Thyroid gland (tissue), 4 donors: ENCODE measurements at regions not wholly inside any gene's neighbourhood (a gene's known extent, or its start where the extent isn't known, plus 50 kb on each side); places are given as distances from the start of the nearest gene placed in this dataset.

Experiments used
- DNase-seq, 2 donors: peaks; one replicate each; pipeline ENCODE4 v3.0.0-alpha.2; 2019
- H3K27ac ChIP-seq, 3 donors: fragments of 200-600 bp; sonication (generic); 1 replicate in 2 of 3; 2 replicates in 1 of 3; pipeline ENCODE4 v1.5.1; 2016 to 2019; ENCODE audit warnings: mild to moderate bottlenecking in 1 of 3, moderate library complexity in 1 of 3
- H3K27me3 ChIP-seq: fragments of 200-600 bp; sonication (generic); one replicate; pipeline ENCODE4 v1.5.1; 2019
- H3K36me3 ChIP-seq, 2 donors: fragments of 200-600 bp; sonication (generic); one replicate each; pipeline ENCODE4 v1.5.1; 2016 to 2019
- H3K4me1 ChIP-seq, 2 donors: fragments of 200-600 bp; sonication (generic); one replicate each; pipeline ENCODE4 v1.5.1; 2017 to 2019
- H3K4me3 ChIP-seq, 3 donors: fragments of 200-600 bp; sonication (generic); replicated peaks in 1 of 3; 1 replicate in 2 of 3; 2 replicates in 1 of 3; pipeline ENCODE4 v1.5.1; 2016; ENCODE audit warnings: mild to moderate bottlenecking in 1 of 3
- H3K9me3 ChIP-seq: fragments of 200-600 bp; sonication (generic); one replicate; pipeline ENCODE4 v1.5.1; 2017
- CTCF ChIP-seq, 6 experiments: fragments of 200-600 bp in 3 of 6; fragments of 450-650 bp in 3 of 6; sonication (generic) in 3 of 6; IDR thresholded peaks; one replicate each; pipeline ENCODE4 v1.5.1; 2016 to 2019; ENCODE audit warnings: antibody characterized with exemption in 6 of 6, mild to moderate bottlenecking in 2 of 6, inconsistent platforms in 1 of 6, moderate library complexity in 1 of 6
- POLR2A ChIP-seq, 2 donors: fragments of 450-650 bp; IDR thresholded peaks; one replicate each; pipeline ENCODE4 v1.6.1; 2017; ENCODE audit warnings: antibody characterized with exemption in 2 of 2, mild to moderate bottlenecking in 2 of 2, moderate library complexity in 1 of 2
- WGBS, 2 donors: methylation state at CpG; one replicate each; pipeline ENCODE4 v1.1.5; 2017; 5-methylcytosine and 5-hydroxymethylcytosine counted together
- intact Hi-C: fragments of 100-400 bp; cut with DNase I; formaldehyde crosslinking; loops from one replicate; pipeline ENCODE4 v1.15.1; 2023

GRCh38 chr5:21244982-21245381 is 1257.0 kb upstream of the CDH18 start:
- Histone ChIP-seq H3K4me3 (no peak overlapping the region), H3K4me1 (no peaks in the 10 kb centered on the region), H3K27me3 (no peaks in the 10 kb centered on the region), H3K27ac (no peak overlapping the region), H3K36me3 (no peaks in the 10 kb centered on the region), H3K9me3 (no peaks in the 10 kb centered on the region)
- WGBS, 2 donors, result 44% methylated on average over 3 of the region's 3 CpGs
- TF ChIP-seq CTCF (IDR thresholded peaks at IDR 0.05) (no peak), POLR2A (IDR thresholded peaks at IDR 0.05) (no peak)
- intact Hi-C loops, result no loop called here
- DNase-seq, result no peak

- intact Hi-C loops, result no loop called here
- Histone ChIP-seq H3K4me3 (no peak overlapping the region), H3K27me3 (no peaks in the 10 kb centered on the region), H3K36me3 (no peaks in the 10 kb centered on the region), H3K27ac (no peak overlapping the region), H3K9me3 (no peaks in the 10 kb centered on the region), H3K4me1 (no peaks in the 10 kb centered on the region)
- no peak for TF ChIP-seq POLR2A (IDR thresholded peaks at IDR 0.05)
- TF ChIP-seq CTCF (IDR thresholded peaks at IDR 0.05), result no peak
- 75 to 77% methylated on average over 4 of the region's 4 CpGs for WGBS, 2 donors
- no peak for DNase-seq
These were observed 1250.8 kb upstream of the CDH18 start for GRCh38 chr5:21238786-21239185.

- Histone ChIP-seq H3K9me3 (no peaks in the 10 kb centered on the region), H3K4me1 (no peaks in the 10 kb centered on the region), H3K4me3 (no peak overlapping the region), H3K27me3 (no peaks in the 10 kb centered on the region), H3K27ac (no peak overlapping the region), H3K36me3 (no peaks in the 10 kb centered on the region)
- intact Hi-C loops, result no loop called here
- TF ChIP-seq CTCF (IDR thresholded peaks at IDR 0.05) (no peak), POLR2A (IDR thresholded peaks at IDR 0.05) (no peak)
- DNase-seq, result no peak
- WGBS, 2 donors, result 47 to 50% methylated on average over 1 of the region's 1 CpG
These were observed 1249.5 kb upstream of the CDH18 start for GRCh38 chr5:21237461-21237860.

- H3K27ac ChIP-seq, result no peak overlapping the region
- intact Hi-C loops, result no loop called here
These were observed 1249.0 kb upstream of the CDH18 start for GRCh38 chr5:21236971-21237427.

GRCh38 chr5:21236104-21236503 is 1248.1 kb upstream of the CDH18 start:
- DNase-seq, result no peak
- Histone ChIP-seq H3K36me3 (no peaks in the 10 kb centered on the region), H3K4me3 (no peak overlapping the region), H3K27ac (no peak overlapping the region), H3K4me1 (no peaks in the 10 kb centered on the region), H3K9me3 (no peaks in the 10 kb centered on the region), H3K27me3 (no peaks in the 10 kb centered on the region)
- no peak for TF ChIP-seq POLR2A (IDR thresholded peaks at IDR 0.05)
- TF ChIP-seq CTCF (IDR thresholded peaks at IDR 0.05), result no peak
- intact Hi-C loops, result no loop called here
- 90 to 91% methylated on average over 1 of the region's 1 CpG for WGBS, 2 donors

More at GRCh38 chr5:21236971-21237427, 1249.0 kb upstream of the CDH18 start:
- Histone ChIP-seq H3K9me3 (no peaks in the 10 kb centered on the region), H3K4me1 (no peaks in the 10 kb centered on the region), H3K36me3 (no peaks in the 10 kb centered on the region), H3K4me3 (no peak overlapping the region), H3K27me3 (no peaks in the 10 kb centered on the region)
- 19 to 22% methylated on average over 2 of the region's 2 CpGs for WGBS, 2 donors
- no peak for TF ChIP-seq POLR2A (IDR thresholded peaks at IDR 0.05)
- DNase-seq, result no peak
